ENCODE measurements at regions not wholly inside any gene's neighbourhood (a gene's known extent, or its start where the extent isn't known, plus 50 kb on each side); places are given as distances from the start of the nearest gene placed in this dataset.

DNA sequence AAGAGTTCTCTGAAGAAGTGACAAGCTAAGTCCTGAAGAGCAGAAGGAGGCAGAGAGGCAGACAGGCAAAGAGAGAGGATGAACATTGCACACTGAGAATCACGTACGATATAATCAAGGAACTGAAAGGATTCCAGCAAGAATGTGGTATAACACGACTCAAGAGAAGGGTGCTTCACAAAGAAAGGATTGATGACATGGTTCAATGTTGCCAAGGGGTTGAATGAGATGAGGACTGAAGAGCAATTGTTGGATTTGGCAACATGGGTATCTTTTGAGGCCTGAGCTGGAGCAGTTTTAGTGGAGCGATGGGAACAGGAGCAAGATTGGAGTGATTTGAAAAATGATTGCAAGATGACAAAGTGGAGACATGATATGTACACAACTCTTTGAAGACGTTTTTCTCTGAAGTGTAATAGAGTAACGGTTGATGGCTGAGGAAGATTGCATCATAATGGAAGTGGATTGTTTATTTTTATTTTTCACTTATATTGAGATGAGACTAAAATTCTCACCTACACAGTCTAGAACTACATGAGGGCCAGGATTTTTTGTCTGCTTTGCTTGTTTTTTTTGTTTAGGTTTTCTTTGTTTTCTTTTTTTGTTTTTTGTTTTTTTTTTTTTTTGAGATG, 1049.9 kb upstream of the WWC1 start:
- H3K4me3 ChIP-seq, result no peak overlapping the region
- TF ChIP-seq, protein P1, sequence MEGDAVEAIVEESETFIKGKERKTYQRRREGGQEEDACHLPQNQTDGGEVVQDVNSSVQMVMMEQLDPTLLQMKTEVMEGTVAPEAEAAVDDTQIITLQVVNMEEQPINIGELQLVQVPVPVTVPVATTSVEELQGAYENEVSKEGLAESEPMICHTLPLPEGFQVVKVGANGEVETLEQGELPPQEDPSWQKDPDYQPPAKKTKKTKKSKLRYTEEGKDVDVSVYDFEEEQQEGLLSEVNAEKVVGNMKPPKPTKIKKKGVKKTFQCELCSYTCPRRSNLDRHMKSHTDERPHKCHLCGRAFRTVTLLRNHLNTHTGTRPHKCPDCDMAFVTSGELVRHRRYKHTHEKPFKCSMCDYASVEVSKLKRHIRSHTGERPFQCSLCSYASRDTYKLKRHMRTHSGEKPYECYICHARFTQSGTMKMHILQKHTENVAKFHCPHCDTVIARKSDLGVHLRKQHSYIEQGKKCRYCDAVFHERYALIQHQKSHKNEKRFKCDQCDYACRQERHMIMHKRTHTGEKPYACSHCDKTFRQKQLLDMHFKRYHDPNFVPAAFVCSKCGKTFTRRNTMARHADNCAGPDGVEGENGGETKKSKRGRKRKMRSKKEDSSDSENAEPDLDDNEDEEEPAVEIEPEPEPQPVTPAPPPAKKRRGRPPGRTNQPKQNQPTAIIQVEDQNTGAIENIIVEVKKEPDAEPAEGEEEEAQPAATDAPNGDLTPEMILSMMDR (IDR thresholded peaks at IDR 0.05), result no peak
- TF ChIP-seq POLR2A (IDR thresholded peaks at IDR 0.05), result no peak
- H3K4me1 ChIP-seq (replicated peaks in 1 of 2), result no peaks in the 10 kb centered on the region
- no peaks in the 10 kb centered on the region for H3K36me3 ChIP-seq (replicated peaks in 1 of 2)
- WGBS, 4 donors, result 69 to 83% (median 78%) methylated on average over 6 of the region's 6 CpGs
- intact Hi-C loops (cut with DNase I), result no loop called here
- no peak overlapping the region for H3K27ac ChIP-seq
- no peaks in the 10 kb centered on the region for H3K9me3 ChIP-seq (replicated peaks in 1 of 3)
- no peak for DNase-seq
- H3K27me3 ChIP-seq, result no peaks in the 10 kb centered on the region

DNA sequence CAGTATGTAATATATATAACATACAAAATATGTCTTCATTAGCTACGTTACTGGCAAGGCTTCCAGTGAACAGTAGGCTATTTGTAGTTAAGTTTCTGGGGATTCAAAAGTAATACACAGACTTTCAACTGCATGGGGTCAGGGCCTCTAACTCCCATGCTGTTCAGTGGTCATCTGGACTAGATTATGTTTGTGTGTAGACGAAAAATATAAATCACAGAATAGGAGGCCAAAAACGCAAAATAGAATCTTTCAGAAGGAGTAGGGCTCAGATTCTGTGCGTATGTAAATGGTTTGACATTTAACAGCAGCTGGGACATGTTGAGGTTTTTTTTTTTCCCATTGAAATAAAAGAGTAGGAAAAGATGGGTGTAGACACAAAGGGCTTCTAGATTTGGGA, 1048.7 kb upstream of the WWC1 start:
- Histone ChIP-seq H3K36me3 (replicated peaks in 1 of 2) (no peaks in the 10 kb centered on the region), H3K27ac (no peak overlapping the region), H3K27me3 (no peaks in the 10 kb centered on the region), H3K4me1 (replicated peaks in 1 of 2) (no peaks in the 10 kb centered on the region), H3K9me3 (replicated peaks in 1 of 3) (no peaks in the 10 kb centered on the region), H3K4me3 (no peak overlapping the region)
- WGBS, 4 donors, result 54 to 71% (median 67%) methylated on average over 4 of the region's 4 CpGs
- no peak for TF ChIP-seq POLR2A (IDR thresholded peaks at IDR 0.05)
- TF ChIP-seq, protein P1 (IDR thresholded peaks at IDR 0.05), result no peak
- intact Hi-C loops (cut with DNase I), result no loop called here
- DNase-seq, result no peak

DNA sequence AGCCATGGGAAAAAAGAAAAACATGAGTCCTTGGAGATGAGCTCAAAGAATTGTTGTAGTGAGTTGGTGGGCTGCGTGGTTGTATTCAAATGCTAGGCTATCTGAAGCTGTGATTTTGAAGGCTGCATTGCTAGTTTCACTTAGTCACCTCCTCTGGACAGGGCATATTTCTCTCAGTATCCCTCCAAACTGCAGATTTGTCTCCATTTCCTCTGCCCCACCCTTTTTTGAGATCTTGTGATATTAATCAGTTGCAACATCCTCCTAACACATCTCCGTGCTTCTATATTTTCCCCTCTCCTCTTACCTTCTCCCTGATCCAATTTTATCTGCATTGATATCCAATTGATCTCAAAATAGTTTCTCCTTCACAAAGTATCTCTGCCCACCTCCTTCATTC, 1048.0 kb upstream of the WWC1 start:
- WGBS, 4 donors, result 71 to 86% (median 74%) methylated on average over 2 of the region's 2 CpGs
- intact Hi-C loops (cut with DNase I), result no loop called here
- H3K9me3 ChIP-seq (replicated peaks in 1 of 3), result no peaks in the 10 kb centered on the region
- no peaks in the 10 kb centered on the region for H3K27me3 ChIP-seq
- TF ChIP-seq, protein P1 (IDR thresholded peaks at IDR 0.05), result no peak
- no peak for TF ChIP-seq POLR2A (IDR thresholded peaks at IDR 0.05)
- H3K4me1 ChIP-seq (replicated peaks in 1 of 2), result no peaks in the 10 kb centered on the region
- no peak overlapping the region for H3K27ac ChIP-seq
- no peak for DNase-seq
- no peak overlapping the region for H3K4me3 ChIP-seq
- H3K36me3 ChIP-seq (replicated peaks in 1 of 2), result no peaks in the 10 kb centered on the region

DNA sequence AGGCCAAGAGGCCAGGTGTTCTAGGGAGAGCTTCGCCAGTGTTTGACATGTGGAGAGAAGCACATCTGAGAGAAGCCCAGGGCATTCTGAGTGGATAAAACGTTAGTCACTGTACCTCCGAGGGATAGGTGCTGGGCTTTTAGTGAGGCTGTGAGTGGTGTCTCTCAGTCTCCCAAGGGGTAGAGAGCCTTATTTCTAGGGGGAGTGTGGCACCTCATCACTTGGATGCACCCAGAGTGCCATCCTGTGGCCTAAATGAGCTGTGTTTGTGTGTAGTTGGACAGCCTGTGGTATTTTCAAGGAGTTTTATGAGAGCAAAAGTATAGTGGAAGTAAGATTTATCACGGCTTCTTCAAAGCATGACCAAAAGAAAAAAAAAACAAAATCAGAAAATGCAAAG, 1046.9 kb upstream of the WWC1 start:
- no peaks in the 10 kb centered on the region for H3K4me1 ChIP-seq (replicated peaks in 1 of 2)
- 43 to 57% (median 53%) methylated on average over 4 of the region's 4 CpGs for WGBS, 4 donors
- no peak overlapping the region for H3K27ac ChIP-seq
- no peaks in the 10 kb centered on the region for H3K27me3 ChIP-seq
- DNase-seq, result no peak
- H3K9me3 ChIP-seq (replicated peaks in 1 of 3), result no peaks in the 10 kb centered on the region
- TF ChIP-seq, protein P1 (IDR thresholded peaks at IDR 0.05), result no peak
- TF ChIP-seq POLR2A (IDR thresholded peaks at IDR 0.05), result no peak
- no peak overlapping the region for H3K4me3 ChIP-seq
- H3K36me3 ChIP-seq (replicated peaks in 1 of 2), result no peaks in the 10 kb centered on the region
- intact Hi-C loops (cut with DNase I), result no loop called here
